ENCODE measurements at regions not wholly inside any gene's neighbourhood (a gene's known extent, or its start where the extent isn't known, plus 50 kb on each side); places are given as distances from the start of the nearest gene placed in this dataset.

GRCh38 chr4:123553279-123553678 is 156.7 kb downstream of the SPRY1 start:
- Mint-ChIP-seq H3K4me1 (peaks cover 50% of the 10 kb centered on the region), H3K36me3 (peaks cover 14% of the 10 kb centered on the region), H3K27me3 (ENCODE audit: low read depth) (peaks cover 2% of the 10 kb centered on the region; the same call in 1 of the 2 replicates), H3K4me3 (no peak overlapping the region), H3K27ac (no peak overlapping the region), H3K9me3 (peaks cover 21% of the 10 kb centered on the region)
- TF ChIP-seq ETV6 (CRISPR knock-in tag; IDR thresholded peaks at IDR 0.05) (no peak), ZNF219 (CRISPR knock-in tag; IDR thresholded peaks at IDR 0.05; ENCODE audit: borderline replicate concordance) (no peak), ZNF396 (CRISPR knock-in tag; IDR thresholded peaks at IDR 0.05; ENCODE audit: borderline replicate concordance) (no peak), CTCF (IDR thresholded peaks at IDR 0.05) (no peak), PRDM15 (CRISPR knock-in tag; IDR thresholded peaks at IDR 0.05) (no peak), ZNF425 (CRISPR knock-in tag; conservative IDR thresholded peaks at IDR 0.05) (no peak), ERG (CRISPR knock-in tag; IDR thresholded peaks at IDR 0.05) (no peak), SP1 (CRISPR knock-in tag; conservative IDR thresholded peaks at IDR 0.05) (no peak), USF2 (CRISPR knock-in tag; IDR thresholded peaks at IDR 0.05) (no peak), TCF7 (CRISPR knock-in tag; IDR thresholded peaks at IDR 0.05; ENCODE audit: low read depth) (no peak), SMAD3 (CRISPR knock-in tag; IDR thresholded peaks at IDR 0.05; ENCODE audit: borderline replicate concordance) (no peak), E2F5 (CRISPR knock-in tag; IDR thresholded peaks at IDR 0.05) (no peak), CDX4 (CRISPR knock-in tag; IDR thresholded peaks at IDR 0.05; ENCODE audit: borderline replicate concordance) (no peak), ZNF121 (CRISPR knock-in tag; IDR thresholded peaks at IDR 0.05) (no peak), ATF1 (CRISPR knock-in tag; IDR thresholded peaks at IDR 0.05) (no peak)
- CTCF ChIA-PET = interaction anchor here (1.5 kb wide), 1 partner anchor 12 kb away, joined by 8 read pairs; no protein-coding TSS in a partner anchor
- POLR2A ChIA-PET = no interaction called here
- DNase-seq (ENCODE audit: low spot score) = no peak
- ATAC-seq = no peak

Data from WTC11 (cell line).